C4-2B (cell line): ENCODE measurements at regions not wholly inside any gene's neighbourhood (a gene's known extent, or its start where the extent isn't known, plus 50 kb on each side); places are given as distances from the start of the nearest gene placed in this dataset.

Experiments
- H3K27ac ChIP-seq: fragments of 450-650 bp; 2 replicates; pipeline ENCODE4 v1.5.1; 2017
- ZFX ChIP-seq: fragments of 450-650 bp; IDR thresholded peaks from 2 replicates; pipeline ENCODE4 v1.6.1; 2017
- TF ChIP-seq, protein P1 (sequence below): fragments of 450-650 bp; conservative IDR thresholded peaks from 2 replicates; pipeline ENCODE4 v1.5.1; 2017; ENCODE audit warnings: mild to moderate bottlenecking

- H3K27ac ChIP-seq, result no peak overlapping the region
- no peak for TF ChIP-seq ZFX
- TF ChIP-seq, protein P1, sequence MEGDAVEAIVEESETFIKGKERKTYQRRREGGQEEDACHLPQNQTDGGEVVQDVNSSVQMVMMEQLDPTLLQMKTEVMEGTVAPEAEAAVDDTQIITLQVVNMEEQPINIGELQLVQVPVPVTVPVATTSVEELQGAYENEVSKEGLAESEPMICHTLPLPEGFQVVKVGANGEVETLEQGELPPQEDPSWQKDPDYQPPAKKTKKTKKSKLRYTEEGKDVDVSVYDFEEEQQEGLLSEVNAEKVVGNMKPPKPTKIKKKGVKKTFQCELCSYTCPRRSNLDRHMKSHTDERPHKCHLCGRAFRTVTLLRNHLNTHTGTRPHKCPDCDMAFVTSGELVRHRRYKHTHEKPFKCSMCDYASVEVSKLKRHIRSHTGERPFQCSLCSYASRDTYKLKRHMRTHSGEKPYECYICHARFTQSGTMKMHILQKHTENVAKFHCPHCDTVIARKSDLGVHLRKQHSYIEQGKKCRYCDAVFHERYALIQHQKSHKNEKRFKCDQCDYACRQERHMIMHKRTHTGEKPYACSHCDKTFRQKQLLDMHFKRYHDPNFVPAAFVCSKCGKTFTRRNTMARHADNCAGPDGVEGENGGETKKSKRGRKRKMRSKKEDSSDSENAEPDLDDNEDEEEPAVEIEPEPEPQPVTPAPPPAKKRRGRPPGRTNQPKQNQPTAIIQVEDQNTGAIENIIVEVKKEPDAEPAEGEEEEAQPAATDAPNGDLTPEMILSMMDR, result no peak
These were observed 692.5 kb downstream of the CENPC start for GRCh38 chr4:66852843-66853242.

DNA sequence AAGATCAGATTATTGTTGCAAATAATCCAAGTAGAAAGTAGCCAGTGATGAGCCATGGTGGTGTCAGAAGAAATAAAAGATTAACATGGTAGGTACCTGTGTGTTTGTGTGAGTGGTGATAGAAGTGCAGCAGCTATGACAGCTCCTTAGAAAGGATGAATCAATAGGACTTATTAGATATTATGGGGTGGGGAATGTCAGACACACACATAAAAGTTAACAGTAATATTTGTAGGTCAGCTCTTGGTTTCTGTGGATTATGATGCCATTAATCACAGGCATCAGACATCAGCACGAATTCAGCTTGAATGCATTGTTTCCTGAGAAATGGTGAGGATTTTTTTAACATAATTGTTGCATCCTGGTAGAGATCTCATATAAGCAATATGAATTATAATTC, 695.7 kb downstream of the CENPC start:
- no peak overlapping the region for H3K27ac ChIP-seq
- TF ChIP-seq, protein P1, result no peak
- no peak for TF ChIP-seq ZFX

DNA sequence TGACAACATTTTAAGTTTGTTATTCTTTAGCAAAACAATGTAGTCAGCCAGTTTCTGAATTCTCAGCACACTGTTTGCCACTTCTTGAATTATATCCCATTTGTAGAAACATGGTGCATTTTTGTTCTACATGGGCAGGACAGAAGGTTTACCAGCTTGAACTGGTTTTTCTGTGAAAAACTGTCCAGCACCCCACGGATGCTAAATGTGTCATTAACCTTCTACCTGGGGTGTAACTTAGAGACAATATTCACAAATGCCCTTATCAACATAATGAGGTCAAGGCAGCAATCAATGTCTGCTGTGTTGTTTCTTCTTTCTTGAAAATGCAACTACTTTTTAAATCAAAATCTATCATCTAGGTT, 702.6 kb downstream of the CENPC start:
- TF ChIP-seq, protein P1, result no peak
- TF ChIP-seq ZFX, result no peak
- H3K27ac ChIP-seq, result no peak overlapping the region

DNA sequence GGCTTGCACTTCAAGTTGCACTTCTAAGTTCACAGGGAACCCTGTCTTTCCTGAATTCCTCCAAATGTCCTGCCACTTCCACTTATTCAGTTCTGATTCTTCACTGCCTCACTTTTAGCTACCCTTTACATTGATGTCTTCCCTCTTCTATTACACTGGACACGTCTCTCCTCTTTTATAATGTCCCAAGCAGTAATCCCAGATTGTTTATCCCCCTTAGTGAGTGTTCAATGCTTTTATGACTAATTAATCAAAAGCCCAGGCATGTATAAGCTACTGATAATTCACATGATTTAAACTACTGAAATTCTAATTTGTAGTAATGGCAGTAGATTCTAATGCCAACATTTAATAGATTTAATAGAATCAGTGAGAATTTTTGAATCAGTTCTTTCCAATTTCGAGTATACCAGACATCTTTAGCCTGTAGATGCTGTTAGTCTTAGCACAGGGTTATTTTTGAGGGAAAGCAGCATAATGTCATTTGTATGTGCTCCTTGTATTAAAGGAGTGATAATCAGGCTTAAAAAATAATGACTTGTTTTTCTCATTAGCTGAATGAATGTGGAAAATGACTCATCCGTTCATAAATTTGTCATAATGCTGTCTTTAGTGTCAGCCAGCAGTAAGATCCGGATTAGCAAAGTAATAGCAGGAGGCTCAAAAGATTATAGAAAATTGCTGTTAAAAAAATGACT, 703.1 kb downstream of the CENPC start:
- no peak overlapping the region for H3K27ac ChIP-seq
- TF ChIP-seq, protein P1, result no peak
- TF ChIP-seq ZFX, result no peak

- H3K27ac ChIP-seq, result no peak overlapping the region
- TF ChIP-seq, protein P1, result no peak
- no peak for TF ChIP-seq ZFX
These were observed 705.1 kb downstream of the CENPC start for GRCh38 chr4:66840178-66840577.

GRCh38 chr4:66837279-66837922, 707.9 kb downstream of the CENPC start:
- no peak overlapping the region for H3K27ac ChIP-seq
- TF ChIP-seq ZFX, result no peak
- TF ChIP-seq, protein P1, result no peak

GRCh38 chr4:66829310-66829709, 716.0 kb downstream of the CENPC start:
- H3K27ac ChIP-seq, result no peak overlapping the region
- TF ChIP-seq, protein P1, result no peak
- no peak for TF ChIP-seq ZFX
